PC-3 (cell line): ENCODE measurements at regions not wholly inside any gene's neighbourhood (a gene's known extent, or its start where the extent isn't known, plus 50 kb on each side); places are given as distances from the start of the nearest gene placed in this dataset.

Experiments
- ATAC-seq: fragments of 200-7000 bp; cut with Tn5 transposase; 2 replicates; pipeline ENCODE4 v1.9.1; 2020; ENCODE audit warnings: mild to moderate bottlenecking, moderate library complexity
- BruUV-seq: library from RNA; stranded (reverse); fragments of 400-500 nt; replicated peaks from 2 replicates; lab custom pipeline; 2021; lab: Mats Ljungman, UMichigan
- CTCF ChIA-PET: fragments of 300-600 bp; sonication (Branson Sonifier 250); formaldehyde crosslinking; loops from one replicate; lab custom pipeline; 2022; ENCODE audit warnings: antibody characterized with exemption; lab: Charles Lee
- POLR2A ChIA-PET: fragments of 300-600 bp; sonication (Branson Sonifier 250); formaldehyde crosslinking; loops from one replicate; lab custom pipeline; 2022; ENCODE audit warnings: antibody characterized with exemption; ENCODE audit not compliant: unreplicated experiment; lab: Charles Lee
- DNase-seq: peaks from one replicate; pipeline ENCODE4 v3.0.0-alpha.2; 2015
- H2AFZ ChIP-seq: fragments of 300-600 bp; sonication (generic); 2 replicates; pipeline ENCODE4 v1.6.0; 2016; ENCODE audit warnings: antibody characterized with exemption, low read length
- H3F3A ChIP-seq: fragments of 300-600 bp; sonication (generic); one replicate; pipeline ENCODE4 v1.6.0; 2017; ENCODE audit warnings: antibody characterized with exemption, low read length, control low read depth, mild to moderate bottlenecking; ENCODE audit not compliant: unreplicated experiment
- H3K27ac ChIP-seq: fragments of 300-600 bp; sonication (generic); 2 replicates; pipeline ENCODE4 v1.5.1; 2016; ENCODE audit warnings: mild to moderate bottlenecking, low read length
- H3K27me3 ChIP-seq: fragments of 300-600 bp; sonication (generic); 2 replicates; pipeline ENCODE4 v1.6.1; 2016; ENCODE audit warnings: low read length, mixed read lengths
- H3K36me3 ChIP-seq: fragments of 300-600 bp; sonication (generic); 2 replicates; pipeline ENCODE4 v1.6.1; 2016; ENCODE audit warnings: low read depth, mixed run types, low read length, mixed read lengths
- H3K4me1 ChIP-seq: fragments of 300-600 bp; sonication (generic); 2 replicates; pipeline ENCODE4 v1.5.1; 2016; ENCODE audit warnings: low read length; ENCODE audit not compliant: insufficient read depth
- H3K4me2 ChIP-seq: fragments of 300-600 bp; sonication (generic); 2 replicates; pipeline ENCODE4 v1.6.0; 2016; ENCODE audit warnings: low read length
- H3K4me3 ChIP-seq: fragments of 300-600 bp; sonication (generic); 2 replicates; pipeline ENCODE4 v1.5.1; 2016; ENCODE audit warnings: mild to moderate bottlenecking, low read length, mixed read lengths
- H3K79me2 ChIP-seq: fragments of 300-600 bp; sonication (generic); 2 replicates; pipeline ENCODE4 v1.6.1; 2017; ENCODE audit warnings: low read length, mixed read lengths
- H3K9ac ChIP-seq: fragments of 300-600 bp; sonication (generic); 2 replicates; pipeline ENCODE4 v1.6.0; 2016; ENCODE audit warnings: mild to moderate bottlenecking, low read length
- H3K9me2 ChIP-seq: fragments of 300-600 bp; sonication (generic); replicated peaks from 2 replicates; pipeline ENCODE4 v1.6.1; 2016; ENCODE audit warnings: mixed run types, low read length, mixed read lengths
- H3K9me3 ChIP-seq: fragments of 300-600 bp; sonication (generic); 2 replicates; pipeline ENCODE4 v1.6.1; 2016; ENCODE audit warnings: low read length, mixed read lengths
- H4K20me1 ChIP-seq: fragments of 300-600 bp; sonication (generic); 2 replicates; pipeline ENCODE4 v1.6.1; 2016; ENCODE audit warnings: low read length, mixed read lengths
- EZH2 ChIP-seq: fragments of 300-600 bp; sonication (generic); IDR thresholded peaks from one replicate; pipeline ENCODE4 v1.6.1; 2017; ENCODE audit warnings: antibody characterized with exemption, mild to moderate bottlenecking, low read length; ENCODE audit not compliant: unreplicated experiment
- EZH2phosphoT487 ChIP-seq: fragments of 300-600 bp; sonication (generic); IDR thresholded peaks from 2 replicates; pipeline ENCODE4 v1.6.1; 2018; ENCODE audit warnings: mild to moderate bottlenecking, antibody characterized with exemption, low read length, borderline replicate concordance
- intact Hi-C: fragments of 100-400 bp; cut with micrococcal nuclease; formaldehyde crosslinking; loops from 2 replicates; pipeline ENCODE4 v1.9.0; 2023
- TF ChIP-seq, protein P1 (sequence below): fragments of 300-600 bp; sonication (generic); conservative IDR thresholded peaks from 2 replicates; pipeline ENCODE4 v1.5.1; 2017; ENCODE audit warnings: antibody characterized with exemption, low read depth, mild to moderate bottlenecking, low read length

DNA sequence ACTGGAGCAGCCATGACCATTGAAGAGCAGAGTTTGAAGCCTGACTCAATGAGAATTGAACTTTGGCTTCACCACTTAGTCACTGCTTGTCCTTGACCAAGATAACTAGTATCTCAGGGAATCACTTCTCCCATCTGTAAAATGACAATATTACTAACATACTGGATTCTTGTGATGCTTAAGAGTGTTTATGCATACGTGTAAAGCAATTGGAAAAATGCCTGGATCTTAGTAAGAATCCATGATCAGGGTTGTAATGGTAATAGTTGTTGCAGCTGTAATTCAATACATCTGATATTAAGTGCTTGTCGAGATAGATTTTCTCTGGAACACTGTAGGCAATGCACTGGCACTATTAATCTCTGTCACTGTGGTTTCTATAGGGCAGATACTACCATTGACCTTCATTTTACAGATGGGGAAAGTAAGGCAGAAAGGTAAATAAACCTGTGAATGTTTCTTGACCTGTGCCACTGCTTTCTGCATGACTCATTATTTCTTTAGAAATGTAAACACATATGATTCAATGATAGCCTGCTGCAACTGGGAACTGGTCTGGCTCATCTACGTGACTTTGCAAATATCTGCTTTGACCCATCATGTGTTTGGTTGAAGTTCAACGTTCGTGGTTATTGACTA, 662.5 kb downstream of the PLA2G4A start:
- Histone ChIP-seq H3K4me2 (0 out of 2 replicates have a peak overlapping the region, but pooled peaks have one; percentile 5), H3K9me3 (no peaks in the 10 kb centered on the region), H3F3A (no peaks in the 10 kb centered on the region), H3K79me2 (no peaks in the 10 kb centered on the region), H2AFZ (no peak overlapping the region), H3K9ac (no peak overlapping the region), H3K27me3 (no peaks in the 10 kb centered on the region), H3K36me3 (no peaks in the 10 kb centered on the region), H3K4me1 (peaks cover 17% of the 10 kb centered on the region), H3K27ac (peak overlapping the region; percentile 61), H4K20me1 (no peaks in the 10 kb centered on the region), H3K4me3 (no peak overlapping the region), H3K9me2 (no peaks in the 10 kb centered on the region; the same call in 1 of the 2 replicates)
- intact Hi-C loops: no loop called here
- TF ChIP-seq, protein P1, sequence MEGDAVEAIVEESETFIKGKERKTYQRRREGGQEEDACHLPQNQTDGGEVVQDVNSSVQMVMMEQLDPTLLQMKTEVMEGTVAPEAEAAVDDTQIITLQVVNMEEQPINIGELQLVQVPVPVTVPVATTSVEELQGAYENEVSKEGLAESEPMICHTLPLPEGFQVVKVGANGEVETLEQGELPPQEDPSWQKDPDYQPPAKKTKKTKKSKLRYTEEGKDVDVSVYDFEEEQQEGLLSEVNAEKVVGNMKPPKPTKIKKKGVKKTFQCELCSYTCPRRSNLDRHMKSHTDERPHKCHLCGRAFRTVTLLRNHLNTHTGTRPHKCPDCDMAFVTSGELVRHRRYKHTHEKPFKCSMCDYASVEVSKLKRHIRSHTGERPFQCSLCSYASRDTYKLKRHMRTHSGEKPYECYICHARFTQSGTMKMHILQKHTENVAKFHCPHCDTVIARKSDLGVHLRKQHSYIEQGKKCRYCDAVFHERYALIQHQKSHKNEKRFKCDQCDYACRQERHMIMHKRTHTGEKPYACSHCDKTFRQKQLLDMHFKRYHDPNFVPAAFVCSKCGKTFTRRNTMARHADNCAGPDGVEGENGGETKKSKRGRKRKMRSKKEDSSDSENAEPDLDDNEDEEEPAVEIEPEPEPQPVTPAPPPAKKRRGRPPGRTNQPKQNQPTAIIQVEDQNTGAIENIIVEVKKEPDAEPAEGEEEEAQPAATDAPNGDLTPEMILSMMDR: no peak
- no TSS peak for BruUV-seq
- ATAC-seq (peak; percentile 80), DNase-seq (peak; percentile 70)
- ChIA-PET POLR2A (no interaction called here), CTCF (no interaction called here)

DNA sequence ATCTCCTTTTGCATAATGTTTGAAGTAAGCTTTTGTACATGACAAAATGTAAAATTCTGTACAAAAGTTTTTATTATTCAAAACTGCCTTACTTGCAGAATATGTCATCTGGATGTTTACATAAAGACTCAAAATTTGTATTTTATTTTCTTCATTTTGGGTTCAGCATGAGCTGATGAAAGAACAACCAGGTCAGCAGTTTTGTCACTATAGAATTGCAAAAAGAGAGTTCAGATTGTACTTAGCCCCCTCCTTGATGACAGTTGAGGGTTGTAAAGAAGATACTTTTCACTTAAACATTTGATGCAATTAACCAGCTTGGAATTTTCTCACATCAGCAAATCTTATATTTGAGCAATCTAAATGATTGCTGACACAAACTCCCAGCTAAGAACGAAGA, 669.3 kb downstream of the PLA2G4A start:
- Histone ChIP-seq H3K4me1 (no peaks in the 10 kb centered on the region), H3F3A (no peaks in the 10 kb centered on the region), H3K79me2 (no peaks in the 10 kb centered on the region), H3K27me3 (no peaks in the 10 kb centered on the region), H3K9me3 (no peaks in the 10 kb centered on the region), H2AFZ (no peak overlapping the region), H3K9me2 (no peaks in the 10 kb centered on the region), H3K4me2 (no peak overlapping the region), H4K20me1 (no peaks in the 10 kb centered on the region), H3K4me3 (no peak overlapping the region), H3K9ac (no peak overlapping the region), H3K27ac (no peak overlapping the region), H3K36me3 (no peaks in the 10 kb centered on the region)
- ATAC-seq (no peak), DNase-seq (no peak)
- intact Hi-C loops: no loop called here
- POLR2A ChIA-PET: no interaction called here
- TF ChIP-seq, protein P1: no peak
- TF ChIP-seq EZH2phosphoT487 (no peak), EZH2 (no peak)
- CTCF ChIA-PET: no interaction called here
- BruUV-seq: no TSS peak

DNA sequence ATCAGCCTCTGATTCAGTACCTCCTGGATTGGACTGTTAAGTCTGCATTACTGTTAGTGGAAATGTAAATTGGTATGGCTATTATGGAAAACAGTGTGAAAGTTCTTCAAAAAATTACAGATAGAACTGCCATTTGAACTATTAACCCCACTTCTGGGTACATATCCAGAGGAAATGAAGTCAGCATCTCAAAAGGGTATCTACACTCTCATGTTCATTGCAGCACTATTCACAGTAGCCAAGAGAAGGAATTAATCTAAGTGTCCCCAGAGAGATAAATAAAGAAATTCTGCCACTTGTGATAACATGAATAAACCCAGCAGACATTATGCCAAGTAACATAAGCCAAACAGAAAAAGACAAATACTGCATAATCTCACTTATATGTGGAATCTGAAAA, 676.0 kb downstream of the PLA2G4A start:
- intact Hi-C loops: loop anchor here (10.0 kb wide), 1 partner anchor 190 kb away; no protein-coding TSS in a partner anchor
- H3K27ac ChIP-seq: no peak overlapping the region
- CTCF ChIA-PET: no interaction called here
- H3F3A ChIP-seq: no peaks in the 10 kb centered on the region
- no peaks in the 10 kb centered on the region for H3K36me3 ChIP-seq
- H3K9me3 ChIP-seq: no peaks in the 10 kb centered on the region
- BruUV-seq: no TSS peak
- H3K4me1 ChIP-seq: peaks cover 14% of the 10 kb centered on the region
- no peak overlapping the region for H3K4me2 ChIP-seq
- H2AFZ ChIP-seq: no peak overlapping the region
- TF ChIP-seq EZH2 (no peak), EZH2phosphoT487 (no peak)
- TF ChIP-seq, protein P1: no peak
- ATAC-seq (no peak), DNase-seq (no peak)
- H3K9ac ChIP-seq: no peak overlapping the region
- H3K79me2 ChIP-seq: no peaks in the 10 kb centered on the region
- POLR2A ChIA-PET: no interaction called here
- H3K9me2 ChIP-seq: no peaks in the 10 kb centered on the region
- H3K27me3 ChIP-seq: no peaks in the 10 kb centered on the region
- no peaks in the 10 kb centered on the region for H4K20me1 ChIP-seq
- no peak overlapping the region for H3K4me3 ChIP-seq
